Naive B cell (primary cell): ENCODE measurements at regions not wholly inside any gene's neighbourhood (a gene's known extent, or its start where the extent isn't known, plus 50 kb on each side); places are given as distances from the start of the nearest gene placed in this dataset.
A peak's percentile ranks its signal among the peaks of the same experiment; 100 is the strongest.

Experiments
- ATAC-seq, 2 donors: fragments of 150-1000 bp; cut with Tn5 transposase; 2 replicates each; pipeline ENCODE4 v1.10.0; 2021; ENCODE audit warnings: low read depth in 2 of 2, mild to moderate bottlenecking in 2 of 2, moderate library complexity in 2 of 2
- DNase-seq: peaks from one replicate; pipeline ENCODE4 v3.0.0; 2022
- H3K27ac Mint-ChIP-seq, 6 donors: one replicate each; pipeline ENCODE4 v1.8.0; 2020 to 2022; ENCODE audit warnings: mild to moderate bottlenecking in 6 of 6, mixed read lengths in 6 of 6, moderate library complexity in 5 of 6, inconsistent platforms in 2 of 6
- H3K27me3 Mint-ChIP-seq, 3 donors: one replicate each; pipeline ENCODE4 v1.8.0; 2021 to 2022; ENCODE audit warnings: mixed read lengths in 3 of 3, mild to moderate bottlenecking in 1 of 3
- H3K36me3 Mint-ChIP-seq, 2 donors: one replicate each; pipeline ENCODE4 v1.8.0; 2020 to 2022; ENCODE audit warnings: mixed read lengths in 2 of 2, inconsistent platforms in 1 of 2, mild to moderate bottlenecking in 1 of 2
- H3K4me1 Mint-ChIP-seq, 3 donors: one replicate each; pipeline ENCODE4 v1.8.0; 2020 to 2022; ENCODE audit warnings: mixed read lengths in 3 of 3, inconsistent platforms in 1 of 3, mild to moderate bottlenecking in 1 of 3, moderate library complexity in 1 of 3
- H3K4me3 Mint-ChIP-seq, 8 donors: one replicate each; pipeline ENCODE4 v1.8.0; 2020 to 2022; ENCODE audit warnings: mild to moderate bottlenecking in 8 of 8, mixed read lengths in 8 of 8, moderate library complexity in 8 of 8, inconsistent platforms in 2 of 8
- H3K9me3 Mint-ChIP-seq, 7 donors: one replicate each; pipeline ENCODE4 v1.8.0; 2020 to 2022; ENCODE audit warnings: mixed read lengths in 7 of 7, mild to moderate bottlenecking in 5 of 7, inconsistent platforms in 2 of 7, moderate library complexity in 1 of 7

DNA sequence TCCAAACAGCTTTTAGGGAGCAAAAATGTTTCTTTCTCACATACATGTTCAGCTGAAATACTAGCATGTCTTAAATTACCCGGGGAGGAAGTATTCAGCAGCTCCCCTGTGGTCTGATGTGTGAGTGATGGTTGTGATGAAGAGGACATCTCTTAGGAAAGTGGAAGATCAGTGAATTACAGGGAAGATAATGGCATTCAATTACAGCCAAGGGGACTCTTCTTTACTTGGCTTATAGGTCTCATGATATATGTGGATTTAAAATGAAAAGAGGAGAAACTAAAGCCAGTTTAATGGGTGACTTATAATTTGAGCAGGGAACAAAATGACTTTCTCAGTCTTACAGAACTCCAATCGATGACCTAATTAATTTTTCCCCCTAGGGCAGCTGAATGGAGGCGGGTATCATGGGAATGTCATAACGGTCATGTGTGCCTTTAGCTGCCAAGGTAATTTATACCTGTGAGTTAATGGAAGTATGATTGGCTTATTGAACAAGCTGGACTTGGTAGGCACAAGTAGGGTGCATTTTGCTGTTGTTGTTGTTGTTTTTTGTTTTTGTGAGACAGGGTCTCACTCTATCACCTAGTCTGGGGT lies 198.8 kb downstream of the HIPK3 start:
- Mint-ChIP-seq H3K4me3 (no peak overlapping the region), H3K36me3 (no peaks in the 10 kb centered on the region)
- ATAC-seq: no peak

DNA sequence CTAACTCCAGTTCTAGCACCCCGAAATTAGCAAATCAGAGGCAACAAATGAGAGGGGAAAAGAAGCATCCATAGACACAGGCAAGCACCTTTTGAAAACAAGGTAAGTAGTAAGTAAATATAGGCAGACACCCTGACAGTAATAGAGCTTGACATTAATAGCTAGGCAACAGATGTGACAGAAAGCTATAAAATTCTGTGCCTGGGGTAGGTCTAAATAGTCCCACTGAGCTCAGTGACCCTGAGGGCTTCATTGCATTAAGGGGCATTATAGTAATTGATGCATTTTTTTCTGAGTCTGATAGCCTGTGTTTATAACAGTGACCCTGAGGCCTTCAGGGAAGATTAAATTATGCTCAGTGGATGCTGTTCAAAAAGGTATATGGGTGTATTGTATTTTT lies 197.1 kb downstream of the HIPK3 start:
- Mint-ChIP-seq H3K27me3 (peaks cover 22 to 32% (median 27%) of the 10 kb centered on the region in 3 donors), H3K4me1 (no peaks in the 10 kb centered on the region), H3K27ac (no peak overlapping the region), H3K36me3 (no peaks in the 10 kb centered on the region), H3K9me3 (no peaks in the 10 kb centered on the region), H3K4me3 (no peak overlapping the region)
- ATAC-seq (no peak), DNase-seq (no peak)

More for the DNA sequence above, 198.8 kb downstream of the HIPK3 start:
- H3K4me1 Mint-ChIP-seq: no peaks in the 10 kb centered on the region
- no peaks in the 10 kb centered on the region for H3K9me3 Mint-ChIP-seq
- peaks cover 18 to 37% (median 18%) of the 10 kb centered on the region in 3 donors for H3K27me3 Mint-ChIP-seq
- H3K27ac Mint-ChIP-seq: no peak overlapping the region
- no peak for DNase-seq

DNA sequence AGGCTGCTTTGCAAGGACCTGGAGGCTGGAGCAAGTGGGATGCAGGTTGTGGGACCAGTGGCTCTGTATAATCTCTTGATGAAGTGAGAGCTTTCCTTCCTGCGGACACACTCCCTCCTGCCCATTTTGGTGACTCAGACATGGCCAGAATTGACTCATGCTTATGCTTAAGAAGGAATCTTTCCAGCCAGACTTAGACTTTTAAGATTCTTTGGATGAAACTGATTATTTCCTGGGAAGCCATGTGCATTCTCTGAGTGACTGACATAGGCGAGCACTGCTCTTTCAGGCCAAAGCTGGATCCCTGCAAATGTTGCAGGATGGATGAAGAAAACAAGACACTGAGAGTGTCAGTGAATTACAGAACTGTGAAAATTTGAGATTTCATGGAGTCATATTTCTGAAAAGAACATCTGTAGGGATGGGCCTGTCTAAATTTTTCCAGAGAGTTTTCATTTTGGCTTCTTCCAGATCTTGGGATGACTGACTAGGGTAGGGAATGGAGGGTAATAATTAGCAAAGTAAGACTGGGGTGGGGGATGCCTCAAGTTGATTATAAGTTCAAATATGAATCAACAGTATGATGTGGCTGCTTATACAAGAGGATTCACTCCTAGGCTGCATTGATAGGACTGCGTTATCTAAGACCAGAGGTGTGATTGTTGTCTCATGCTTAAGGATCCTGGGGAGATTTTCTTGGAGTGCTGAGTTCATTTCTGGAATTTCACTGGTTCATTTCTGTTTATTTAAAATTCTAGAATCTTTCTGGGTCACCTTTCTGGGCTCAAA lies 195.8 kb downstream of the HIPK3 start:
- no peaks in the 10 kb centered on the region for H3K9me3 Mint-ChIP-seq
- no peaks in the 10 kb centered on the region for H3K36me3 Mint-ChIP-seq
- no peak overlapping the region for H3K4me3 Mint-ChIP-seq
- ATAC-seq: no peak
- no peaks in the 10 kb centered on the region for H3K4me1 Mint-ChIP-seq
- no peak overlapping the region for H3K27ac Mint-ChIP-seq
- H3K27me3 Mint-ChIP-seq: peaks cover 23 to 26% (median 24%) of the 10 kb centered on the region in 3 donors
- DNase-seq: no peak

- H3K9me3 Mint-ChIP-seq: no peaks in the 10 kb centered on the region
- H3K4me1 Mint-ChIP-seq: no peaks in the 10 kb centered on the region
- DNase-seq (no peak), ATAC-seq (no peak)
- no peak overlapping the region for H3K4me3 Mint-ChIP-seq
- H3K27ac Mint-ChIP-seq: no peak overlapping the region
- peaks cover 13 to 25% (median 18%) of the 10 kb centered on the region in 3 donors for H3K27me3 Mint-ChIP-seq
- H3K36me3 Mint-ChIP-seq: no peaks in the 10 kb centered on the region
Observed at GRCh38 chr11:33451364-33451763, 194.2 kb downstream of the HIPK3 start.

- Mint-ChIP-seq H3K4me1 (no peaks in the 10 kb centered on the region), H3K36me3 (no peaks in the 10 kb centered on the region), H3K4me3 (no peak overlapping the region), H3K27me3 (peaks cover 15 to 20% (median 20%) of the 10 kb centered on the region in 3 donors), H3K9me3 (no peaks in the 10 kb centered on the region), H3K27ac (peak overlapping the region in 1 of 6 donors; percentile 28)
- ATAC-seq (no peak), DNase-seq (no peak)
Observed at GRCh38 chr11:33449798-33450197, 192.6 kb downstream of the HIPK3 start.

DNA sequence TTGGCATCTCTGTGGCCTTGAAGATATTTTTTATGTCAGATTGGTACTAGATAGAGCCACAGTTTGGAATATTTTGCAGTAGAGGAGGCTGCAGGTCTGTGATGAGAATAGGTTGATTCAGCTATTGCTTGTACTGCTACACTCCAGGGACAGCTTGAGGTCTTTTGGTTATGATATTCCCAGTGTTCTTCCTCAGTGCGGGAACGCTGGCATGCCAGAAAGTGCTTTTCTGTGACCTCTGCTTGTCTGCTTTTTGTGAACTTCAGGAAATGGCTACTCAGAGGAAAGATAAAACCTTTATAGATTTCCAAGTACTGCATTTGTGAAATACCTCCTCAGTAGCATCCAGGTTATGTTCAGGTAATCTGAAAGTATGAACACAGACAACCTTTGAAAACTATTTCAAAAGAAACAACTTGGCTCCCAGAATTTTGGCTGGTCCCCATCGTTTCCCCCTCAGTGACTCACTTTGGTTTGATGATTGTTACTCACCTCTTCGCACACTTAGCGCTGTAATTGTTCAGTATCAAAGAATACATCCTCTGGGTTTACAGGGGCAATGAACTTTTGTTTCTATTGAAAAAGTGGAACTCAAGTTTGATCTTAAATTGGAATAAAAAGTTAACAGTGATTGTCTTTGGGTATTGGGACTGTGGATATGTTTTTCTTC lies 191.4 kb downstream of the HIPK3 start:
- H3K9me3 Mint-ChIP-seq: no peaks in the 10 kb centered on the region
- H3K4me1 Mint-ChIP-seq: no peaks in the 10 kb centered on the region
- no peak overlapping the region for H3K27ac Mint-ChIP-seq
- no peak for ATAC-seq
- DNase-seq: no peak
- no peaks in the 10 kb centered on the region for H3K36me3 Mint-ChIP-seq
- no peak overlapping the region for H3K4me3 Mint-ChIP-seq
- peaks cover 20 to 28% (median 22%) of the 10 kb centered on the region in 3 donors for H3K27me3 Mint-ChIP-seq

GRCh38 chr11:33445761-33446161 lies 188.6 kb downstream of the HIPK3 start:
- H3K27ac Mint-ChIP-seq: no peak overlapping the region
- DNase-seq (no peak), ATAC-seq (no peak)
- no peak overlapping the region for H3K4me3 Mint-ChIP-seq
- peaks cover 0 to 6% (median 2%) of the 10 kb centered on the region in 7 donors for H3K9me3 Mint-ChIP-seq
- no peaks in the 10 kb centered on the region for H3K36me3 Mint-ChIP-seq
- peaks cover 13 to 18% (median 15%) of the 10 kb centered on the region in 3 donors for H3K27me3 Mint-ChIP-seq
- H3K4me1 Mint-ChIP-seq: no peaks in the 10 kb centered on the region

GRCh38 chr11:33444835-33445594 lies 187.8 kb downstream of the HIPK3 start:
- H3K4me3 Mint-ChIP-seq: peak overlapping the region in 1 of 8 donors; percentile 5
- DNase-seq (no peak), ATAC-seq (no peak)
- no peaks in the 10 kb centered on the region for H3K36me3 Mint-ChIP-seq
- H3K9me3 Mint-ChIP-seq: peaks cover 0 to 6% (median 2%) of the 10 kb centered on the region in 7 donors
- no peaks in the 10 kb centered on the region for H3K4me1 Mint-ChIP-seq
- no peak overlapping the region for H3K27ac Mint-ChIP-seq
- peaks cover 10 to 16% (median 14%) of the 10 kb centered on the region in 3 donors for H3K27me3 Mint-ChIP-seq

DNA sequence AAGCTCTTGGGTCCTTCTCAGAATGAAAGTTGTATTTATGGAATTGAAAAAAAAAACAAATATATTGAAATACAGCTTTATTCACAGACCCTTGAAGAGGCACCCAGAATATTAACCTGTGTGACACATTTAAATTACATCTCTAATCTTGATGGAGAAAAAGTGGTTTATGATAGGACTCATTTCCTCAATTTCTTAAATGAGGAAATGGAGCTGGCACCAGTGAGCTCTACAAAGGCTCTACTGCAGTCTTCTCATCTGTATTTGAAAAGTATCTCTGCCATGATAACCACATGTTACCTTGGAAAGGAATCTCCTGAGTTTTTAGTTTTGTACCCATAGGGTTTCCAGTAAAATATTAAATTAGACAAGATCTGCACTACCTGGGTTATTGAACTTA lies 186.5 kb downstream of the HIPK3 start:
- Mint-ChIP-seq H3K4me1 (no peaks in the 10 kb centered on the region), H3K4me3 (no peak overlapping the region), H3K27me3 (peaks cover 5 to 11% (median 10%) of the 10 kb centered on the region in 3 donors), H3K27ac (no peak overlapping the region), H3K36me3 (no peaks in the 10 kb centered on the region), H3K9me3 (peaks cover 0 to 6% (median 2%) of the 10 kb centered on the region in 7 donors)
- ATAC-seq: no peak
- no peak for DNase-seq

- DNase-seq (no peak), ATAC-seq (no peak)
- H3K4me1 Mint-ChIP-seq: no peaks in the 10 kb centered on the region
- H3K4me3 Mint-ChIP-seq: peak overlapping the region in 1 of 8 donors; percentile 37
- H3K36me3 Mint-ChIP-seq: peaks cover 0 to 5% of the 10 kb centered on the region in 2 donors
- peaks cover 0 to 22% (median 13%) of the 10 kb centered on the region in 7 donors for H3K9me3 Mint-ChIP-seq
- peak overlapping the region in 1 of 6 donors; percentile 9 for H3K27ac Mint-ChIP-seq
- peaks cover 0 to 8% (median 0%) of the 10 kb centered on the region in 3 donors for H3K27me3 Mint-ChIP-seq
Observed at GRCh38 chr11:33438301-33438700, 181.1 kb downstream of the HIPK3 start.

GRCh38 chr11:33437529-33437928 lies 180.3 kb downstream of the HIPK3 start:
- H3K27ac Mint-ChIP-seq: no peak overlapping the region
- DNase-seq: no peak
- H3K36me3 Mint-ChIP-seq: peaks cover 0 to 5% of the 10 kb centered on the region in 2 donors
- peak overlapping the region in 1 of 8 donors; percentile 69 for H3K4me3 Mint-ChIP-seq
- H3K9me3 Mint-ChIP-seq: peaks cover 0 to 25% (median 15%) of the 10 kb centered on the region in 7 donors
- H3K4me1 Mint-ChIP-seq: no peaks in the 10 kb centered on the region
- peaks cover 0 to 13% (median 0%) of the 10 kb centered on the region in 3 donors for H3K27me3 Mint-ChIP-seq
- ATAC-seq: no peak

- Mint-ChIP-seq H3K4me1 (no peaks in the 10 kb centered on the region), H3K4me3 (no peak overlapping the region), H3K27me3 (peaks cover under 1 to 23% (median 4%) of the 10 kb centered on the region in 3 donors), H3K36me3 (peaks cover 0 to 5% of the 10 kb centered on the region in 2 donors), H3K27ac (no peak overlapping the region), H3K9me3 (peaks cover 0 to 26% (median 19%) of the 10 kb centered on the region in 7 donors)
- ATAC-seq (no peak), DNase-seq (no peak)
Observed at GRCh38 chr11:33435216-33435615, 178.0 kb downstream of the HIPK3 start.

DNA sequence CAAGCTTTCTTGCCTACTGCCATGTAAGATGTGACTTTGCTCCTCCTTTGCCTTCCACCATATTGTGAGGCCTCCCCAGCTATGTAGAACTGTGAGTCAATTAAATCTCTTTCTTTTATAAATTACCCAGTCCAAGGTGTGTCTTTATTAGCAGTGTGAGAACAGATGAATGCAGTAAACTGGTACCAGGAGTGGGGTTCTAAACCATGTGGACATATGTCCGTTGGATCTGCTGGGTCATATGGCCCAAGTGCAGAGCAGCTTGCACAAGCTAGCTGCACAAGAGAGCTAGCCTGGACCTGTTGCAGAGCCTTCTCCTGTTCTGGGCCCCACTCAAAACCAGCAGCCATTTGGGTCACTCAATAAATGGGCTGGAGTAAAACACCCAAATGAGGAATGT lies 177.1 kb downstream of the HIPK3 start:
- H3K4me3 Mint-ChIP-seq: no peak overlapping the region
- H3K4me1 Mint-ChIP-seq: no peaks in the 10 kb centered on the region
- H3K27me3 Mint-ChIP-seq: peaks cover 6 to 29% (median 9%) of the 10 kb centered on the region in 3 donors
- peaks cover 5 to 33% (median 19%) of the 10 kb centered on the region in 7 donors for H3K9me3 Mint-ChIP-seq
- ATAC-seq: no peak
- H3K27ac Mint-ChIP-seq: no peak overlapping the region
- DNase-seq: no peak
- peaks cover 5 to 6% of the 10 kb centered on the region in 2 donors for H3K36me3 Mint-ChIP-seq
